GM12874 (cell line): ENCODE measurements at regions not wholly inside any gene's neighbourhood (a gene's known extent, or its start where the extent isn't known, plus 50 kb on each side); places are given as distances from the start of the nearest gene placed in this dataset.

Experiments
- CTCF ChIP-seq: IDR thresholded peaks from 2 replicates; pipeline ENCODE4 v1.5.1; 2011; ENCODE audit warnings: low read depth, mild to moderate bottlenecking, control low read depth, low read length, moderate library complexity; ENCODE audit not compliant: insufficient read depth

- TF ChIP-seq CTCF, result no peak
These were observed 970.2 kb upstream of the TYRP1 start for GRCh38 chr9:11722957-11723356.

GRCh38 chr9:11726659-11727058 is 966.5 kb upstream of the TYRP1 start:
- no peak for TF ChIP-seq CTCF

- TF ChIP-seq CTCF, result no peak
These were observed 957.8 kb upstream of the TYRP1 start for GRCh38 chr9:11735391-11735790.

GRCh38 chr9:11742471-11742870 is 950.7 kb upstream of the TYRP1 start:
- no peak for TF ChIP-seq CTCF

- TF ChIP-seq CTCF, result no peak
These were observed 949.8 kb upstream of the TYRP1 start for GRCh38 chr9:11743356-11743755.

GRCh38 chr9:11749396-11749795 is 943.8 kb upstream of the TYRP1 start:
- TF ChIP-seq CTCF, result no peak

GRCh38 chr9:11755951-11756350 is 937.2 kb upstream of the TYRP1 start:
- TF ChIP-seq CTCF, result no peak

GRCh38 chr9:11757408-11757807 is 935.8 kb upstream of the TYRP1 start:
- TF ChIP-seq CTCF, result no peak
